Right lobe of liver (tissue), 4 donors: ENCODE measurements at regions not wholly inside any gene's neighbourhood (a gene's known extent, or its start where the extent isn't known, plus 50 kb on each side); places are given as distances from the start of the nearest gene placed in this dataset.

Experiments used
- POLR2A ChIP-seq: fragments of 450-650 bp; IDR thresholded peaks from one replicate; pipeline ENCODE4 v1.6.1; 2017; ENCODE audit warnings: antibody characterized with exemption, mild to moderate bottlenecking
- TF ChIP-seq, protein P1 (sequence below), 4 donors: fragments of 200-600 bp in 3 of 4; fragments of 450-650 bp in 1 of 4; IDR thresholded peaks; one replicate each; pipeline versions ENCODE4 v1.5.1 to v1.8.0; 2016 to 2022; ENCODE audit warnings: antibody characterized with exemption in 4 of 4, mild to moderate bottlenecking in 2 of 4
- donor health status: DM: no; HTN: no; CAD: no.
- donor health status: DM: no; HTN: no; CAD: no.
- donor health status: DM: no; HTN: yes; CAD: no.

DNA sequence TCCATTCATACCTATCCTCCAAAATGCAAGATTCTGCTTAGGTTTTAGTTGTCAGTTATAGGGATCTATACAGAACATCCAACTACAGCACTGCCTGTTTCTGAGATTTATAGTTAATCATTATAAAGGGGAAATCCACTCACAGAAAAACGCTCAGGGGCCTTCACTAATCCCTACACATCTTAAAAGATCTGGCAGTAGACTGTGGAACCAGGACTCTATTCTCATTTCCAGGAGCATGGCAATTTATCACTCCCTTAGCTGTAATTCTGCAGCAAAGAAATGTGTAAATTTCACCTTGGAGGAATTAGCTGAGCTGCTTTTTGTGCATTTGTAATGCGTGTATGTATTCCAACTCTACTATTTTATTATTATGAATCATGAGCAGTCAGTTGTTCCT, 1128.1 kb upstream of the PRR20A start:
- TF ChIP-seq, protein P1, sequence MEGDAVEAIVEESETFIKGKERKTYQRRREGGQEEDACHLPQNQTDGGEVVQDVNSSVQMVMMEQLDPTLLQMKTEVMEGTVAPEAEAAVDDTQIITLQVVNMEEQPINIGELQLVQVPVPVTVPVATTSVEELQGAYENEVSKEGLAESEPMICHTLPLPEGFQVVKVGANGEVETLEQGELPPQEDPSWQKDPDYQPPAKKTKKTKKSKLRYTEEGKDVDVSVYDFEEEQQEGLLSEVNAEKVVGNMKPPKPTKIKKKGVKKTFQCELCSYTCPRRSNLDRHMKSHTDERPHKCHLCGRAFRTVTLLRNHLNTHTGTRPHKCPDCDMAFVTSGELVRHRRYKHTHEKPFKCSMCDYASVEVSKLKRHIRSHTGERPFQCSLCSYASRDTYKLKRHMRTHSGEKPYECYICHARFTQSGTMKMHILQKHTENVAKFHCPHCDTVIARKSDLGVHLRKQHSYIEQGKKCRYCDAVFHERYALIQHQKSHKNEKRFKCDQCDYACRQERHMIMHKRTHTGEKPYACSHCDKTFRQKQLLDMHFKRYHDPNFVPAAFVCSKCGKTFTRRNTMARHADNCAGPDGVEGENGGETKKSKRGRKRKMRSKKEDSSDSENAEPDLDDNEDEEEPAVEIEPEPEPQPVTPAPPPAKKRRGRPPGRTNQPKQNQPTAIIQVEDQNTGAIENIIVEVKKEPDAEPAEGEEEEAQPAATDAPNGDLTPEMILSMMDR (IDR thresholded peaks at IDR 0.05) = no peak
- TF ChIP-seq POLR2A = no peak
